ENCODE measurements at regions not wholly inside any gene's neighbourhood (a gene's known extent, or its start where the extent isn't known, plus 50 kb on each side); places are given as distances from the start of the nearest gene placed in this dataset.

DNA sequence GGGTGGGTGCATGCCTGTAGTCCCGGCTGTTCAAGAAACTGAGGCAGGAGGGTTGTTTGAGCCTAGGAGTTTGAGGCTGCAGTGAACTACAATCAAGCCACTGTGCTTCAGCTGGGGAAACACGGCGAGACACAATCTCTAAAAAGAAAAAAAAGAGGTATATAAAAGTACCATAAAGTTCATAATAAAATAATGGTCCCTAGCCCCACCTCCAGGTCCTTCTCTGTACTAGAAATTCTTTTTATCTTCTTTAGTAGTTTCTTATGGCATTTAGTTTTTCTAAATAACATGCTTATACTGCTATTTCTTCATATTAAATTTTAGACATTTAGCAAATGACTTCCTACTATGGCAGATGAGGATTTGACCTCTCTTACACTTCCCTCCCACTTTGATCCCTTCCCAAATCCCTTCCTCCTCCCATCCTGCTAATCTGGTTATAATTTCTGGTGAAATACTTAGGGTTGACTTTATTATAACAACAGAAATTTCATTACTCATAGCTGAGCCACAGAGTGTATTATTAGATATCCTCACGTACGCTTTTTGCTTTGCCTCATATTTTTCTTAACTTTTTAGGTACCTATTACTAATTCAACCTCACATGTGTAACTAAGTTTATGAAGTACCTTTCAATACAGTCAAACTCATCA lies 94.7 kb downstream of the SLC41A2 start:
- Histone ChIP-seq H3K4me1 (peaks cover 0 to 5% of the 10 kb centered on the region in 2 donors), H3K9me3 (no peaks in the 10 kb centered on the region), H3K36me3 (no peaks in the 10 kb centered on the region), H3K4me3 (no peak overlapping the region), H3K27me3 (no peaks in the 10 kb centered on the region), H3K27ac (no peak overlapping the region)
- intact Hi-C loops (cut with DNase I; ENCODE audit: low total_unique reads), result no loop called here
- ATAC-seq (no peak), DNase-seq (no peak)
- TF ChIP-seq, protein P1, sequence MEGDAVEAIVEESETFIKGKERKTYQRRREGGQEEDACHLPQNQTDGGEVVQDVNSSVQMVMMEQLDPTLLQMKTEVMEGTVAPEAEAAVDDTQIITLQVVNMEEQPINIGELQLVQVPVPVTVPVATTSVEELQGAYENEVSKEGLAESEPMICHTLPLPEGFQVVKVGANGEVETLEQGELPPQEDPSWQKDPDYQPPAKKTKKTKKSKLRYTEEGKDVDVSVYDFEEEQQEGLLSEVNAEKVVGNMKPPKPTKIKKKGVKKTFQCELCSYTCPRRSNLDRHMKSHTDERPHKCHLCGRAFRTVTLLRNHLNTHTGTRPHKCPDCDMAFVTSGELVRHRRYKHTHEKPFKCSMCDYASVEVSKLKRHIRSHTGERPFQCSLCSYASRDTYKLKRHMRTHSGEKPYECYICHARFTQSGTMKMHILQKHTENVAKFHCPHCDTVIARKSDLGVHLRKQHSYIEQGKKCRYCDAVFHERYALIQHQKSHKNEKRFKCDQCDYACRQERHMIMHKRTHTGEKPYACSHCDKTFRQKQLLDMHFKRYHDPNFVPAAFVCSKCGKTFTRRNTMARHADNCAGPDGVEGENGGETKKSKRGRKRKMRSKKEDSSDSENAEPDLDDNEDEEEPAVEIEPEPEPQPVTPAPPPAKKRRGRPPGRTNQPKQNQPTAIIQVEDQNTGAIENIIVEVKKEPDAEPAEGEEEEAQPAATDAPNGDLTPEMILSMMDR (IDR thresholded peaks at IDR 0.05 in 4 of 5, conservative IDR thresholded peaks at IDR 0.05 in 1 of 5), result no peak
- TF ChIP-seq POLR2A (IDR thresholded peaks at IDR 0.05), result no peak
- in situ Hi-C loops (cut with MboI; ENCODE audit: low sequenced_read_pairs in 4 of 4), result no loop called here

DNA sequence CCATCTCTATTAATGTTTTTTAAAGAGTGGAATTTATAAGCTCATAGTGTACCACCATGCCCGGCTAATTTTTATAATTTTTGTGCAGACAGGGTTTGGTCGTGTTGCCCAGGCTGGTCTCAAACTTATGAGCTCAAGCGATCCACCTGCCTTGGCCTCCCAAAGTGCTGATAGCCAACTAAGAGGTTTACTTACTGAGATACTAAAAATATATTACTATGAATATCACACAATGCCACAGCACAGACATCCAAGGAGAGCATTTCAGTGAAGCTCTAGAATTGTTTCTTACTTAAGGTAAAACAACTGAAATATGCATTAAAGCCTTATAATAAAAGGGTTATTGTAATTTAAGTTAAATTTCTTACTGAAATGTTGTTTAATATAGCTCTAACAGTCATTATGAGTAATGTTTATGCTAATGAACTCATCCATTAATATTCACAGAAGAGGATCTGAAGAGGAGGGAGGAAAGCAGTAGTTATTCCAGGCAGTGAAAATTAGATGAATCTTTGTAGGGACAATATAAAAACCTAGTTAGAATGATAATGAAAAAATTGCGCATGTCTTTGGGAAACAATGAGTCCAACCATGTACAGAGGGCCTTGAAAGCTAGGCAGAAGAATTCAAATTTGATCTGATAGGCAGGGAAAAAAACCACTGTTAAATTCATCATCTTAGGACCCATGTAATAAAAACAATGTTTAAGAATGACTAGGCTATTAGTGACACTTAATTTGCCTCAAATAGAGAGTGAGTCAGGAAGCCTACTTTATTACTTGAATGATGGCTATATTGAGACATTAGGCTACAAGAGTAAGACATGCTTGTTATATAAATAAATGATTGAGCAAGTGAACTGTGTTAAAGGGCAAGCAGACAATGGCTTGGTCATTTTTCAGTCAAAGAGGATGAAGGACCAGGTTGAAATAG lies 99.2 kb downstream of the SLC41A2 start:
- Histone ChIP-seq H3K27ac (peak overlapping the region; percentile 52 to 65 (median 58)), H3K27me3 (no peaks in the 10 kb centered on the region), H3K9me3 (no peaks in the 10 kb centered on the region), H3K4me1 (peaks cover 0 to 5% of the 10 kb centered on the region in 2 donors), H3K4me3 (no peak overlapping the region), H3K36me3 (no peaks in the 10 kb centered on the region)
- peak; percentile 93 to 96 for ATAC-seq
- in situ Hi-C loops (cut with MboI; ENCODE audit: low sequenced_read_pairs in 4 of 4), result no loop called here
- intact Hi-C loops (cut with DNase I; ENCODE audit: low total_unique reads), result loop anchor here (5.0 kb wide), 2 partner anchors 67 to 572 kb away; no protein-coding TSS in a partner anchor
- no peak for TF ChIP-seq POLR2A (IDR thresholded peaks at IDR 0.05)
- TF ChIP-seq, protein P1 (IDR thresholded peaks at IDR 0.05 in 4 of 5, conservative IDR thresholded peaks at IDR 0.05 in 1 of 5), result no peak
- DNase-seq, result no peak

DNA sequence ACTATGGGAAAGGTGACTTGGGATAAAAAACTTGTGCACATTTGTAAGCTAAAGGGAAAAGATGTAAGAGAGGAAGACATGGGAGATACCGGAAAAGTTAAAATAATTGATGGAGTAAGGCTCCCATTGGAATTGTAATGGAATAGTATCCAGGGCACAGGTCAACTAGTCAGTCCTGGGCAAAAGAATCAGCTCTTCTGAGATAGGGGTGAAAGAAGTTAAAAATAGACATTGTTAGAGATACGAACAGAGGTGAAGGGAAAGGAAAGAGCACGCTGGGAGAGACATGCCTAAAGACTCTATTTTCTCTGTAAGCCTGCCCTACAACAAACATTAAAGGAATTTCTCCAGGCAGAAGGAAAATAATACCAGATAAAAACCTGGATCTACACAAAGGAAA lies 101.6 kb downstream of the SLC41A2 start:
- H3K36me3 ChIP-seq, result no peaks in the 10 kb centered on the region
- in situ Hi-C loops (cut with MboI; ENCODE audit: low sequenced_read_pairs in 4 of 4), result no loop called here
- H3K4me1 ChIP-seq, result peaks cover 0 to 5% of the 10 kb centered on the region in 2 donors
- H3K27me3 ChIP-seq, result no peaks in the 10 kb centered on the region
- no peak for TF ChIP-seq POLR2A (IDR thresholded peaks at IDR 0.05)
- TF ChIP-seq, protein P1 (IDR thresholded peaks at IDR 0.05 in 4 of 5, conservative IDR thresholded peaks at IDR 0.05 in 1 of 5), result no peak
- DNase-seq (no peak), ATAC-seq (no peak)
- intact Hi-C loops (cut with DNase I; ENCODE audit: low total_unique reads), result loop anchor here (5.0 kb wide), 2 partner anchors 64 to 569 kb away; no protein-coding TSS in a partner anchor
- no peak overlapping the region for H3K4me3 ChIP-seq
- no peak overlapping the region for H3K27ac ChIP-seq
- no peaks in the 10 kb centered on the region for H3K9me3 ChIP-seq

DNA sequence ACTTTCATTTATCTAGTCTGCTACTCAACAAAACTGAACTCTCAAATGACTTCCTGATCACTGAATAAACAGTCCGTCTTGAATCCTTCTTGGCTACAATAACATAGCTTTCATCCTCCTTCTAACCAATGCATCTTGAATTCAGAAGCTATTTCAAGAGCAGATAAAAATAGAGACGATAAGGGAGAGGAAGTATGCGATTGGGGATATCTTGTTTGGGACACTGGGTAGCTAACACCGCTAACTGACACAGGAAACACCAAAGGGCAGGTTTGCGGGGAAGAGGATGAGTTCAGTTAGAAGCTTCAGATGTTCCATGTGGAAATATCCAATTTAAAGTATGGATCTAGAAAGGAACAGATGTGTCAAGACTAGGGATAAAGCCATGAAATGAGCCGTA lies 102.5 kb downstream of the SLC41A2 start:
- ATAC-seq, result no peak
- Histone ChIP-seq H3K27ac (no peak overlapping the region), H3K27me3 (no peaks in the 10 kb centered on the region), H3K9me3 (no peaks in the 10 kb centered on the region), H3K4me1 (peaks cover 0 to 5% of the 10 kb centered on the region in 2 donors), H3K4me3 (no peak overlapping the region), H3K36me3 (no peaks in the 10 kb centered on the region)
- intact Hi-C loops (cut with DNase I; ENCODE audit: low total_unique reads), result loop anchor here (5.0 kb wide), 2 partner anchors 63 to 568 kb away; no protein-coding TSS in a partner anchor
- no peak for TF ChIP-seq POLR2A (IDR thresholded peaks at IDR 0.05)
- TF ChIP-seq, protein P1 (IDR thresholded peaks at IDR 0.05 in 4 of 5, conservative IDR thresholded peaks at IDR 0.05 in 1 of 5), result no peak
- no peak for DNase-seq
- in situ Hi-C loops (cut with MboI; ENCODE audit: low sequenced_read_pairs in 4 of 4), result no loop called here

Measured in gastrocnemius medialis (tissue), 4 donors.